BJ (cell line): ENCODE measurements at regions not wholly inside any gene's neighbourhood (a gene's known extent, or its start where the extent isn't known, plus 50 kb on each side); places are given as distances from the start of the nearest gene placed in this dataset.

ENCODE experiments used
- CTCF ChIA-PET: fragments of 350-600 bp; formaldehyde crosslinking; extraction: SDS; loops from one replicate; lab custom pipeline; 2021; ENCODE audit warnings: antibody characterized with exemption, inconsistent platforms; lab: Yijun Ruan, JAX
- POLR2A ChIA-PET: fragments of 300-600 bp; sonication (Branson Sonifier 250); formaldehyde crosslinking; extraction: SDS; loops from one replicate; lab custom pipeline; 2021; ENCODE audit warnings: antibody characterized with exemption; lab: Charles Lee
- DNase-seq: peaks from one replicate; pipeline ENCODE4 v3.0.0-alpha.2; 2011; ENCODE audit warnings: low read depth
- H3K27me3 ChIP-seq: 2 replicates; pipeline ENCODE4 v1.6.0; 2011; ENCODE audit warnings: low read length; ENCODE audit not compliant: control insufficient read depth, insufficient read depth
- H3K36me3 ChIP-seq: 2 replicates; pipeline ENCODE4 v1.5.1; 2011; ENCODE audit warnings: low read length; ENCODE audit not compliant: control insufficient read depth, insufficient read depth
- H3K4me3 ChIP-seq: 2 replicates; pipeline ENCODE4 v1.5.1; 2011; ENCODE audit warnings: low read depth, mild to moderate bottlenecking, control low read depth, low read length
- CTCF ChIP-seq: IDR thresholded peaks from 2 replicates; pipeline ENCODE4 v1.5.1; 2011; ENCODE audit warnings: low read depth, mild to moderate bottlenecking, control low read depth, inconsistent platforms, low read length, moderate library complexity; ENCODE audit not compliant: insufficient read depth

- ChIA-PET POLR2A (no interaction called here), CTCF (no interaction called here)
- H3K27me3 ChIP-seq = no peaks in the 10 kb centered on the region
- H3K36me3 ChIP-seq = no peaks in the 10 kb centered on the region
- no peak for DNase-seq
- TF ChIP-seq CTCF = no peak
- H3K4me3 ChIP-seq = no peak overlapping the region
These were observed 174.4 kb upstream of the SHH start for GRCh38 chr7:155986497-155987160.

- no peak for DNase-seq
- TF ChIP-seq CTCF = no peak
- Histone ChIP-seq H3K27me3 (no peaks in the 10 kb centered on the region), H3K36me3 (no peaks in the 10 kb centered on the region), H3K4me3 (no peak overlapping the region)
- POLR2A ChIA-PET = no interaction called here
- CTCF ChIA-PET = no interaction called here
These were observed 173.4 kb upstream of the SHH start for GRCh38 chr7:155985518-155986250.

GRCh38 chr7:155984609-155985405 is 172.5 kb upstream of the SHH start:
- DNase-seq = no peak
- CTCF ChIA-PET = no interaction called here

GRCh38 chr7:155984028-155984580 is 171.8 kb upstream of the SHH start:
- Histone ChIP-seq H3K4me3 (no peak overlapping the region), H3K27me3 (no peaks in the 10 kb centered on the region), H3K36me3 (no peaks in the 10 kb centered on the region)
- no peak for TF ChIP-seq CTCF
- no peak for DNase-seq
- ChIA-PET CTCF (no interaction called here), POLR2A (no interaction called here)

More at GRCh38 chr7:155984609-155985405, 172.5 kb upstream of the SHH start:
- Histone ChIP-seq H3K27me3 (no peaks in the 10 kb centered on the region), H3K4me3 (no peak overlapping the region), H3K36me3 (no peaks in the 10 kb centered on the region)
- no peak for TF ChIP-seq CTCF
- POLR2A ChIA-PET = no interaction called here
